ENCODE measurements at regions not wholly inside any gene's neighbourhood (a gene's known extent, or its start where the extent isn't known, plus 50 kb on each side); places are given as distances from the start of the nearest gene placed in this dataset.

DNA sequence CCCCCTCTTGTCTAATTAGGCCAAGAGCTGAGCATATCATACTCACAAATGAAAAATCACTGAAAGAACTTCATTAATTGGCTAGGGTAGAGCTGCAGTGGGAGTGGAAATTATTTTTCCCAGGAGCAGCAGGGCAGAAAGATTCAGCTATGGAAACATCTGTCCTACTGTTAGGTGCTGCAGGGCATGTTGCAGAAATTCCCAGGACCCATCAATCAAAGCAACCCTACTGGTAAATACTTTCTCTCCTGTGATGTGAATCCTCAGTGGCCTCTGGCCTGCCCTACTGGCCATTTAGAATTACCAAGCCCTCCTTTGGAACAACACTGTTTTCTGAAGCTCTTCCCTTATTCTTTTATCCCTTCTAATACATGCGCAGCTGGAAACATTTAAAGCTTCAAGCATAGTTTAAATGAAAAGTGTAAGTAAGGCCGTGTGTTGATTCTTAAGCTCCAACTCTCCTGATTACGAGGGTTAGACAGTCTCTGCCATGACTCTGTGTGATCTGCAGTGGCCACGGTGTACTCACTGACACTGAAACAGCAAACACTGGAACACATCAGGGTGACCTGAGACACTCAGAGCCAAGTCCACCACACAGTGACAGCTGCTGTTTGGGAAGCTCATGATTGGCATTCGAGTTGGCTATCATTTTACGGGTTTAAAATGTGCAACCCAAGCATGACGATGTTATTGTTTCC, 62.6 kb upstream of the TMCC3 start:
- no peak for DNase-seq (ENCODE audit: low spot score)

DNA sequence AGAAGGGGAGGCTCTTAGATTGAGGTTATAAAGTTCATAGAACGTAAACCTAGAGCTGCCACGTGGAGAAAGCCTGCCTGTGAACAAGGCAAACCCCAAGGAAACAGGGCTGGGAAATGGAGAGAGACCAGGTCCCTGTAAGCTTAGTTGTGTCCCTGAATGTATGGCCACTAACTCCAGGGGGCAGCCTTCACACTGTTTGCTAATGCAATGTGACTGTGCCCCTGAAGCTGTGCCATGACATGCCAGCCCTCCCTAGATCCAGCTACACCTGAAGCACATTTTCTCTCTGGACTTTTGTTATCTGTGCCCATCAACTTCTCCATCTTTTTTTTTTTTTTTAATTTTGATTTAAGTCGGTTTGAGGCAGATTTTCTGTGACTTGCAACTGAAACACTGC, 60.6 kb upstream of the TMCC3 start:
- no peak for DNase-seq (ENCODE audit: low spot score)

DNA sequence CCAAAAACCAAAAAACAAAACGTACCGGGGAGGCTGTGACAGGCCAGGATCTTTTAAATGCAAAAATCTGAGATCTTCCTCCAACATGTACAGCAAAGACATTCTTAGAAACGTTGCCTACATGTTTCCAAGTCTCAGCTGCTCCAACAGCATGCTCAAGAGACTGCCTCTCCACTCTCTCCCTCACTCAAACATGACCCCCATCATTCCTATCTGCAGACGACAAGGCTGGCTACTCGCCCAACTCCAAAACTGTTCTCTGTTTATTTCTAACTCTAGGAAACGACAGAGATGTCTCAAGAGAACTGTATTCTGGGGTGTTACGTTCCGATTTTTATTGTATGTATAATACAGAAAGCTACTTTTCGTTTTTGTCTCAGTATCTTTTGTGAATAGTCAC, 57.5 kb upstream of the TMCC3 start:
- no peak for DNase-seq (ENCODE audit: low spot score)

DNA sequence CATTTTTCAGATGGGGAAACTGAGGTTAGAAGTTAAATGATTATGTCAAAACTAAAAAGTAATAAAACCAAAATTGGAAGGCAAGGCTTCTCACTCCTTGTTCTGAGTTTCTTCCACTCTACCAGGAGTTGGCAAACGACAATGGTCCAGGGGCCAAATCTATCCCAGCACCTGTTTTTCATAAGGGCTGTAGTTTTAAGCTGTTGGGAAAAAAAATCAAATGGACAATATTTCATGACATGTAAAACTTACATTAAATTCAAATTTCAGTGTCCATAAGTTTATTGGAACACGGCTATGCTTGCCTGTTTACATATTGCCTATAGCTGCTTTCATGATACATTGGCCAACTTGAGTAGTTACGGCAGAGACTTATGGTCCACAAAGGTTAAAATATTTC, 56.7 kb upstream of the TMCC3 start:
- no peak for DNase-seq (ENCODE audit: low spot score)

DNA sequence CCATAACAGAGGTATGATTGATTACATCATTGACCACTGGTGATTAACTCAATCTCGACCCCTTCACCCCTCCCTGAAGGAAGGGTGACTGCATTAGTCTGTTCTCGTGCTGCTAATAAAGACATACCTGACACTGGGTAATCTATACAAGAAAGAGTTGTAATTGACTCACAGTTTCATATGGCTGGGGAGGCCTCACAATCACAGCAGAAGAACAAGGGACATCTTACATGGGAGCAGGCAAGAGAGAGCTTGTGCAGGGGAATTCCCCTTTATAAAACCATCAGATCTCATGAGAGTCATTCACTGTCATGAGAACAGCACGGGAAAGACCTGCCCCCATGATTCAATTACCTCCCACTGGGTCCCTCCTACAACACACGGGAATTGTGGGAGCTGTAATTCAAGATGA, 55.9 kb upstream of the TMCC3 start:
- no peak for DNase-seq (ENCODE audit: low spot score)

DNA sequence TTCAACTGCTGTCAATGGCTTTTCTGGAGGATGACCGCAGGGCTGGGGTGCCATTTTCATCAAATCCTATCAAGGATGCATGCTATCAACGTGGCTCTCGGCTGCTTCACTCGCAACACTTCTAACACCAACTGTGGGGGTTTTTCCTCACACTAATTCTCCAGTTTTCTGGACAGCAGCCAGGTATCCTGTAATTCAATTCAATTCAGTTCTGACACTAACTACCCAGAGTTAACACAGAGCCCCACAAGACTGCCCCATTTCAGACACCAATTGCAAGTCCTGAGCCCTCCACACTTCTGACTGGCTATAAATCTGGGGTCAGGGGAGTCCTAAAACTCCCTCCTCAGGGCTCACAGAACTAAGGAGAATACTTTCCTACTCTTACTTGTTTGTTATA, 55.3 kb upstream of the TMCC3 start:
- no peak for DNase-seq (ENCODE audit: low spot score)

- DNase-seq (ENCODE audit: low spot score) = no peak
Observed at GRCh38 chr12:94704452-94705306, 54.3 kb upstream of the TMCC3 start.

DNA sequence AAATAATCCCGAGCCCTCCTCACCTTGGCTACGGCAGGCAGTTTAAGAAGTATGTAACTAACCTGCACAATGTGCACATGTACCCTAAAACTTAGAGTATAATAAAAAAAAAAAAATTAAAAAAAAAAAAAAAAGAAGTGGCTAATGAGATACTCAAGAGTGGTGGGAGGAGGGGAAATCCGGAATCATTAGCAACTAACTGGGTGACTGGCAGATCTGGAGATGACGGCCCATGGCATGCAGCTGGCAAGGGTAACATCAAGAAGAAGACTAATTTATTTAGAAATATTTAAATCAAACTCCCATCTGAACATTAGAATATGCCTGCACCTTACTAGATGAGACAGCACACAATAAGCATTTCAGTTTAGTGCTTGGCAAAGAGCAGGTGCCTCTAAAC, 52.3 kb upstream of the TMCC3 start:
- DNase-seq (ENCODE audit: low spot score) = no peak

DNA sequence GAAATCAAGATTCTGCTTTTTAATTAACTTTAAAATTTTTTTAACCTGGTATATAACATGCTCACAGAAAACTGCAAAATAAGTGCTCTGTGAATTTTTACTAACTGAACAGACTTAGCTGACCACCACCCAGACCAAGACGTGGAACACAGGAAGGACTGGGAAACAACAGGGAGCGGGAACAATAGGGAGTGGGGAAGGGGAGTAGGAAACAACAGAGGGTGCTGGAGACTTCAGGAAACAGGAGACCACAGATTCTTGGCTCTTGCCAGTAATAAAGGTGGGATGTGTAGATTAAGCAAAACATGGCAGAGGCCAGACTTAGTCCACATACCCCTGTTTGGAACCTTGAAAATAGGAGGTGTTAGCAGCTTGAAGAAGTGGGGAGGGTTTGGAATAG, 51.4 kb upstream of the TMCC3 start:
- DNase-seq (ENCODE audit: low spot score) = no peak

- DNase-seq (ENCODE audit: low spot score) = no peak
Observed at GRCh38 chr12:94700662-94701061, 50.3 kb upstream of the TMCC3 start.
